ENCODE measurements at regions not wholly inside any gene's neighbourhood (a gene's known extent, or its start where the extent isn't known, plus 50 kb on each side); places are given as distances from the start of the nearest gene placed in this dataset.
A peak's percentile ranks its signal among the peaks of the same experiment; 100 is the strongest.
"Not testable (repeated sequence)": the region's sequence is repeated elsewhere in the genome, so short reads cannot be mapped to it uniquely, and the experiment has no call there.

DNA sequence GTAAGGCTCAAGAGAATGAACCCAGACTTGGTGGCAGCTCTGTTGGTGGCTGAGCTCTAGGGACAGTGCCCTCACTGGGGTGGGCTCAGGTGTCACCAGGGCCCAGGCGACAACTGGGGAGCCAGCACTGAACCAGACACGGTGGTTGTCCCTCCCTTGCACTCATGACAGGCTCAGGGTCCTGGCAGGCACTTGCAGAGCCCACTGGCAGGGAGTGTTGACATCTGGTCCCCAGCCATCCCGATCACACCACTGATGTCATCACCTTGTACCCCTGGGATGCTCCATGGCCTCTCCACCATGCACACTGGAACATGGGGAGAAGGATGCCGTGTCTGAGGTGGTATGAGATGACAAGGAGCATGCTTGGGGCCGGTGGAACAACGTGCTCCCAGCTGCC lies 138.6 kb downstream of the NPIPB11 start:
- H3K4me1 ChIP-seq (ENCODE audit: control insufficient read depth, insufficient read depth, low read length) = peaks cover 61% of the 10 kb centered on the region
- not testable (repeated sequence) for H3K27me3 ChIP-seq (ENCODE audit: control insufficient read depth, insufficient read depth, low read length); H3K36me3 ChIP-seq (ENCODE audit: insufficient read depth, low read length); H3K4me2 ChIP-seq (ENCODE audit: low read length); H3K9ac ChIP-seq (ENCODE audit: low read depth, low read length); H3K4me3 ChIP-seq (ENCODE audit: low read length); H3K9me3 ChIP-seq (replicated peaks; ENCODE audit: low read length)

DNA sequence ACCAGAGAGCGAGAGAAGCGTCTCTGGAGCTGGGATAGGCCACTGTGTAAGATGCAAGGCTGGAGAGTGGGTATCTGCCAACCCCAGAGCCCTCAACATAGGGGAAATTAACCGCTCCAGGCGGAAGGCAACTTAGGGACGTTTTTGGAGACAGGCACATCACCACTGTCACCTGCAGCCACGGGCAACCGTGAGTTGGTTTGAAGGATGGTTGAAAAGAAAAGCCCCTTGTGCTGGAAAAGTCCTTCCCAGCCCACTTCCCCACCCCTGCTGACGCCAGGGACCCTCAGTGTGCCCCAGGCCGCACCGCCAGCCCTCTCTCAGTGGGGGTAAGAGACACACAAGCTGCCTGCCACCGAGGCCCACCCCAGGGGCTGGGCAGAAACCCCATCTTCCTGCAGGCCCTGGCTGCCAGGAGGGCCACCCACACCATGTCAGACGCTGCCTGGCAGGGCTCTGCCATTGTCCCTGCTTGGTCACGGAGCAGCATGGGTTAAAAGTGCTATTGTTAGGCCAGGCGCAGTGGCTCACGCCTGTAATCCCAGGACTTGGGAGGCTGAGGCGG lies 139.4 kb downstream of the NPIPB11 start:
- not testable (repeated sequence) for H3K9me3 ChIP-seq (replicated peaks; ENCODE audit: low read length); H3K27me3 ChIP-seq (ENCODE audit: control insufficient read depth, insufficient read depth, low read length); H3K36me3 ChIP-seq (ENCODE audit: insufficient read depth, low read length); H3K4me3 ChIP-seq (ENCODE audit: low read length)
- H3K4me2 ChIP-seq (ENCODE audit: low read length) = peak overlapping the region; percentile 48
- H3K4me1 ChIP-seq (ENCODE audit: control insufficient read depth, insufficient read depth, low read length) = peaks cover 58% of the 10 kb centered on the region
- peak overlapping the region; percentile 63 for H3K9ac ChIP-seq (ENCODE audit: low read depth, low read length)

DNA sequence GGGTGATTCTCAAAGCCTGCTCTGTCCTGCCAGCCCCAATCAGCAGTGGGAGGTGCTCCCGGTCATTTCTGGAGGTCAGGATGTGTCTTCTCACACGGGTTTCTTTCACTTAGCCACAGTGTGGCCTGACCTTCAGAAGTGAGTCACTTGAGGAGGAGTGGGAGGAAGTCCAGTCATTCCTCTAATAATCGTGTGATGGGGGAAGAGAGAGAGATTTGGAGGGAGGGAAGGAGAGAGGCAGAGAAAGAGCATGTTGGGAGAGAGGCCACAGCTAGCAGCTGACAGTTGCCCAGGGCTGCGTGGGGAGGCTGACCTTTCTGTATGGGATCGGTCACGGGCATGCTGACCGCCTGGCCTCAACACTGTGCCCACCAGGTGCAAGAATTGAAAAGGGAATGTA lies 139.9 kb downstream of the NPIPB11 start:
- H3K4me3 ChIP-seq (ENCODE audit: low read length); H3K36me3 ChIP-seq (ENCODE audit: insufficient read depth, low read length); H3K9me3 ChIP-seq (replicated peaks; ENCODE audit: low read length); H3K27me3 ChIP-seq (ENCODE audit: control insufficient read depth, insufficient read depth, low read length): not testable (repeated sequence)
- peak overlapping the region; percentile 48 for H3K4me2 ChIP-seq (ENCODE audit: low read length)
- H3K9ac ChIP-seq (ENCODE audit: low read depth, low read length) = peak overlapping the region; percentile 63
- peaks cover 58% of the 10 kb centered on the region for H3K4me1 ChIP-seq (ENCODE audit: control insufficient read depth, insufficient read depth, low read length)

DNA sequence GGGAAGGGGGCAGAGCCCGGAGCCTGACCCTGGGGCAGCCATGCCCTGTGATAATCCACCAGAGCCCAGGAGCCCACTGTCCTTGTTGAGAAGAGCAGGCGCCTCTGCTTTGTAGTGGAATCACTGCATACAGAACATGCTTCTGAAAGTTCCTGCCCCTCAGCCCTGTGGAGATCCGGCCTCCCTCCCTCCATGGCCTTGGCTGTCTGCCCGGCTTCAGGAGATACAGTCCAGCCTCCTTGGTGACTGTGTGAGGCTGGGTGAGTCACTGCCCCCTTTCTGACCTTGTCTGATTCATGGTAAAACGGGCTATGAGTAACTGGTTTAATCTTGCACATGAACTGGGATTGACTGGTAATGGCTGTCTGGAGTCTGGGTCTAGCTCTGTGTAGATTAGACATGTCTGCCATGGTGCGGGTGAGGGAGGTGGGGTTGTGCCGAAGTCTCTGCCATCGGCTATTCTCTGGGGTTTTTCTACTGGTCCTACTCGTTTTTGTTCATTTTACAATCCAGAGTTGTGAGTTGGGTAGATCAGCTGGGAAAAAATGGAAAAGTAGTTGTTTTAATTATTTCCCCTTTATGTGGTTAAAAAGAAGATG lies 141.2 kb downstream of the NPIPB11 start:
- not testable (repeated sequence) for H3K27me3 ChIP-seq (ENCODE audit: control insufficient read depth, insufficient read depth, low read length); H3K4me3 ChIP-seq (ENCODE audit: low read length); H3K36me3 ChIP-seq (ENCODE audit: insufficient read depth, low read length); H3K9me3 ChIP-seq (replicated peaks; ENCODE audit: low read length)
- Histone ChIP-seq H3K4me2 (ENCODE audit: low read length) (peak overlapping the region; percentile 57), H3K9ac (ENCODE audit: low read depth, low read length) (peak overlapping the region; percentile 76), H3K4me1 (ENCODE audit: control insufficient read depth, insufficient read depth, low read length) (peaks cover 56% of the 10 kb centered on the region)

DNA sequence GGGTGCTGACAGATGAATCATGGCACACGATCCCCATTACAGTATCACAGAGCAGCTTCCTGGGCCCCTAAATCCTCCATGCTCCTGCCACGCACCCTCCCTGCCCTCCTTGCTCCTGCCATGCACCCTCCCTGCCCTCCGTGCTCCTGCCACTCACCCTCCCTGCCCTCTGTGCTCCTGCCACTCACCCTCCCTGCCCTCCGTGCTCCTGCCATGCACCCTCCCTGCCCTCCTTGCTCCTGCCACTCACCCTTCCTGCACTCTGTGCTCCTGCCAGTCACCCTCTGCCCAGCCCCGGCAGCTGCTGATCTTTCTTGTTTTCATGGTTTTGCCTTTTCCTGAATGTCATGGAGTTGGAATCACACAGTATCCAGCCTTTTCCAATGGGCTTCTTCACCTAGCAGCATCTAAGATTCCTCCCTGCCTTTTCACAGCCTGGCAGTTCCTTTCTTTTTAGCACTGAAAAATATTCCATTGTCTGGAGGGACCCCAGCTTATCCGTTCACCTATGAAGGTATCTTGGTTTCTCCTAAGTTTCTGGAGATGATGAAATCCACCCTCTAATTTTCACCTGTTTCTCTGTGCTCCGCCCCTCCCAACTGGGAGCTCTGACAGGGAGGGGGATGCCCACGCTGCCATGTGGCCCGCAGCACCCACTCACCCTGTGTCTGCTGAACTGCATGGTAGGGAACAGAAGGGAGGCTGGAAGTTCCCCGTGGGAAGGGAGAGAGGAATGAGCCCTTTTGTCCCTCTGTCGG lies 142.3 kb downstream of the NPIPB11 start:
- peaks cover 50% of the 10 kb centered on the region for H3K4me1 ChIP-seq (ENCODE audit: control insufficient read depth, insufficient read depth, low read length)
- peak overlapping the region; percentile 76 for H3K9ac ChIP-seq (ENCODE audit: low read depth, low read length)
- H3K4me2 ChIP-seq (ENCODE audit: low read length) = peak overlapping the region; percentile 61
- not testable (repeated sequence) for H3K27me3 ChIP-seq (ENCODE audit: control insufficient read depth, insufficient read depth, low read length); H3K4me3 ChIP-seq (ENCODE audit: low read length); H3K9me3 ChIP-seq (replicated peaks; ENCODE audit: low read length); H3K36me3 ChIP-seq (ENCODE audit: insufficient read depth, low read length)

DNA sequence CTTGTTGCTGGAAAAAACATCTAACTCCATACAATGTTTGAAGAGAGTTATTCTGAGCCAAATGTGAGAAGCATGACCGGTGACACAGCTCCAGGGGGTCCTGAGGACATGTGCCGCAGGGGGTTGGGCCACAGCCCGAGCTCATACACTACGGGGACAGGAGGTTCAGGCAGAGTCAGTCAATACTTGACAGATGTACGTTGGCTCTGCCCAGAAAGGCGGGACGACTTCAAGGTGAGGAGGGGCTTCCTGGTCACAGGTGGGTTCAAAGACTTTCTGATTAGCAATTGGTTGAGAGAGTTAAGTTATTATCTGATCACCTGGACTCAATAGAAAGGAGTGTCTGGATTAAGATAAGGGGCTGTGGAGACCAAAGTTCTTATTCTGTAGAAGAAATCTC lies 143.8 kb downstream of the NPIPB11 start:
- not testable (repeated sequence) for H3K36me3 ChIP-seq (ENCODE audit: insufficient read depth, low read length); H3K27me3 ChIP-seq (ENCODE audit: control insufficient read depth, insufficient read depth, low read length); H3K4me2 ChIP-seq (ENCODE audit: low read length); H3K4me3 ChIP-seq (ENCODE audit: low read length); H3K9ac ChIP-seq (ENCODE audit: low read depth, low read length); H3K9me3 ChIP-seq (replicated peaks; ENCODE audit: low read length)
- H3K4me1 ChIP-seq (ENCODE audit: control insufficient read depth, insufficient read depth, low read length) = peaks cover 37% of the 10 kb centered on the region

DNA sequence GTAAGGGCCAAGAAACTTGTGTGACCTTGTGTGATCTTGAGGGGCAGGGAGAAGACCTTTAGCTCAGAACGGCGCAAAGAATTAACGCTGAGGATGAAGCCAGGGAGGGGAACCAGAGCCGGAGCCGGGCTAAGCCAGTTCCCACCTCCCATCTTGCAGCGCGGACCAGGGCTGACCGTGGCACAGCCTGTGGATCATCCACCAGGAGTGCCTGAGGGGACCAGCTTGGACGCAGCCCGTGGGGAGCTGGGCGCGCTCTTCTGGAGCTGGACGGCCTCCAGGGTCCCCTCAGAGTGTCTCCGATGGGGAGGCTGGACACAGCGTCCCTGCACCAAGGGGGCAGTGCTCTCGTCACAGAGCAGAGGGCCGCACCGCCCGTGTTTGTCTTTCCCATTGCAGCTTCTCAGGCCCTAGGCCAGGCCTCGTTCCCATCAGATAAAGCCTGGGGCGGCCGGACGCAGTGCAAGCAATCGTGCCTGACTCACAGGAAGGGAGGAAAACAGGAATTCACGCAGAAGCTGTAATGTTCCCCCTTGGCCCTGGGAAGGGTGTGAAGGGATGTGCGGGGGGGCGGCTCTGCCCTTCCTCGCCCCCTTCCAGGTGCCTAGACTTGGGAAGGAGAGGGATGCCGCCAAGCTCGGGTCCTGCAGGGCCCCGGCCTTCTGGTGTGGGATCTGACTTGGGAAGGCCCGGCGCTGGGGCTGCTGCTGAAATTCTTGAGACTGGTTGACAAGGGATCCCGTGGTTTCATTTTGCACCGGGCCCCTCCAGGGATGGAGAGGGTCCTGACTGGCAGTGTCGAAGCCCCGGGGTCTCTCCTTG lies 144.9 kb downstream of the NPIPB11 start:
- H3K27me3 ChIP-seq (ENCODE audit: control insufficient read depth, insufficient read depth, low read length) = not testable (repeated sequence)
- H3K4me1 ChIP-seq (ENCODE audit: control insufficient read depth, insufficient read depth, low read length) = peaks cover 29% of the 10 kb centered on the region
- peak overlapping the region; percentile 45 for H3K9ac ChIP-seq (ENCODE audit: low read depth, low read length)

DNA sequence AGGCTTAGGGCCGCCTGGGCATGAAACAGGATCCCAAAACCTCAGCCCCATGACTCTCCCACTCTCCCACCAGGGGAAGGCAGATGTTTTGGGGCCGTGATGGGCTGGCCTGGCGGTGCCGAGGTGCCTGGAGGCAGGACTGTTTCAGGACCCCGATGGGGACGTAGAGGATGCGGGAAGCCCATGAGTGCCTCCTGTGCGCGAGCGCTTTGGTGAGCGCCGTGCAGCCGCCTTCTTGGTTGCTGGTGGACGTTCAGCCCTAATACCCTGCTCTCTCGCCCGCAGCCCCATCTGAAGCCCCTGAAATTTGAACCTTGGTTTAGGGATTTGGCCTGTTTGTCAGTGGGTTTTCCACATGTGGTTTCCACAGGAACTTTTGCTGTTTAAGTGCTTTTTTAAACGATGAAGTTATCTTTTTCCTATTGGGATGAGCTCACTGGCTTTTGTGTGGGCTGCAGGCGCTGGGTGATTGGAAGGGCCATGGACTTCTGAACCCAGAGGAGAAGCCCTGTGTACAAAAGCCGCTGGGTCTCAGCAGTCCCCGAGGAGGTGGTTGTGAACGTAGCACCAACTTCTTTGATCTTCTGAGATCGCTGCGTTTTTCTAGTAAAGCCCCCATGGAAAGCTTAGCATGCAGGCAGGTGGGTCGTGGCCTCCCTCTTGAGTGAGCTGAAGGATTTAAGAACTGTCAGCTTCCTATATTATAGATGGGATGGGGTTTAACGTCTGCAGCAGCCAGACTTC lies 145.7 kb downstream of the NPIPB11 start:
- H3K4me1 ChIP-seq (ENCODE audit: control insufficient read depth, insufficient read depth, low read length) = peaks cover 29% of the 10 kb centered on the region
- peak overlapping the region; percentile 42 for H3K9ac ChIP-seq (ENCODE audit: low read depth, low read length)
- H3K27me3 ChIP-seq (ENCODE audit: control insufficient read depth, insufficient read depth, low read length); H3K9me3 ChIP-seq (replicated peaks; ENCODE audit: low read length); H3K36me3 ChIP-seq (ENCODE audit: insufficient read depth, low read length); H3K4me2 ChIP-seq (ENCODE audit: low read length); H3K4me3 ChIP-seq (ENCODE audit: low read length): not testable (repeated sequence)

More for the DNA sequence above, 144.9 kb downstream of the NPIPB11 start:
- H3K9me3 ChIP-seq (replicated peaks; ENCODE audit: low read length); H3K4me3 ChIP-seq (ENCODE audit: low read length); H3K36me3 ChIP-seq (ENCODE audit: insufficient read depth, low read length): not testable (repeated sequence)
- H3K4me2 ChIP-seq (ENCODE audit: low read length) = peak overlapping the region; percentile 29

DNA sequence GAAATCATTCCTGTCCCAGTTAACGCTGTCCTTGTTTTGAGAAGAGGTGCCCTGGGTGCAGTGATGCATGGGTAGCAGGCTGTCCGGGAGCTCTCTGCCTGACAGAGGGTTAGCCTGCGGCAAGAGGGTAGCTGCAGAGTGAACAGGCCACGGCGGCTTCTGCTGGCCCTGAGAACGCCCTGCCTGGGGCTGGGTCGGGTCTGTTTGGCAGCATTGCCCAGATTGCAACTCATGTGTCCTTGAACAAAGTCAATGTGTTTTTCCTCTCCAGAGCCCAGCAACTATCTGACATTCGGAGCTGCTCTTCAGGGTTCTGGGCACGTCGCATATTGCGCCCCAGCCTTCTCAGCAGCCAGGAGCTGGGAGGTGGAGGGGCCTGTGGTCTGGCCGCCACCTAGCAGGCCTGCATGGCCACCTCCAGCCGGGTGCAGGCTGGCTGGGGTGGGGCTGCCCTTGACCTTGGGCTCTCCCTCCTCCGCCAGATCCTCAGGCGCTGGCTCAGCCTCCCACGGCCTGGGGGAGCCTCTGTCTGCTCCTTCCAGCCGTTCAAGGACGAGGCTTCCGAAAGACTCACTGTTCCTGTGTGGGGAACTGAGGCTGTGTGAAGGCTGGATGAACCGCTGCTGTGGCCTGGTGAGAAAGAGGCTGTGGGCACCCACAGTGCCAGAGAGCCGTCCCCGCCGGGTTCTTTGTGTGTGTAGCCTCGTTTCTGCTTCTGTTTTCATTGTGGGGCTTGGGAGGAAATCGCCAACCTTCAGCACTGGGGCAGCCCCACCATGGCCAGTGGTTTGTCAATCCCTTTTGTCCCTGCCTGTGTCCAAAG lies 146.7 kb downstream of the NPIPB11 start:
- H3K9ac ChIP-seq (ENCODE audit: low read depth, low read length); H3K4me3 ChIP-seq (ENCODE audit: low read length); H3K36me3 ChIP-seq (ENCODE audit: insufficient read depth, low read length); H3K27me3 ChIP-seq (ENCODE audit: control insufficient read depth, insufficient read depth, low read length); H3K4me2 ChIP-seq (ENCODE audit: low read length); H3K9me3 ChIP-seq (replicated peaks; ENCODE audit: low read length): not testable (repeated sequence)
- peaks cover 26% of the 10 kb centered on the region for H3K4me1 ChIP-seq (ENCODE audit: control insufficient read depth, insufficient read depth, low read length)

DNA sequence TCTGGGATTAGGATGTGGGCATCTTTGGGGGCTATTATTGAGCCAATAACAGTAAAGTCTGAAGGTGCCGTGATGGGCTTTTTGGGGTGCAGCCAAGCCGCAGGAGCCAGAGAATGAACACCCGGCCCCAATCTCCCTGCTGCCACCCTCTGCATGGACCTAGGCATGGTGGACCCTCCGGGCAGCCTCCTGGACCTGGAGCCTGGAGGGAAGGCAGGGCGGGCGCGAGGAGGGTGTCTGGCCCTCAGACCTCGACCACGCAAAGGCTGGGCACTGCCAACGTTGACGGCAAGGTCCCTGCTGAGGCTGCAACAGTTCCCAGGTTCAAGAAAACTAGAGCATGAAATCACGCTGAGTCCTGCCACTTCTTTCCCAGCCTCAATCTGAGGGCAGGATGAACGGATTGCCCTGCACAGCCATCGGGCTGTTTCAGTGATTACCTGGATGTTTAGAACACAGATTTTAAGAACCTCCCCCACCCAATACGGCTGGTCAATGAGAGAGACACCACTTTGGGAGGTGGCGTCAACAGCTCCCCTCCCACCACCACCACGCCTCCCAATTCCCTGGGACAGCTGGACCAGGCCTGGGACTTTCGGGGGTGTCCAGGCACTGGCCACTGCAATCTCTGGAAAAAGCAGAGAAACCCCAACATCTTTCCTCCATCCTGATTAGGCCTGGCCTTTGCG lies 147.4 kb downstream of the NPIPB11 start:
- not testable (repeated sequence) for H3K36me3 ChIP-seq (ENCODE audit: insufficient read depth, low read length)

More for the DNA sequence above, 147.4 kb downstream of the NPIPB11 start:
- H3K9me3 ChIP-seq (replicated peaks; ENCODE audit: low read length); H3K27me3 ChIP-seq (ENCODE audit: control insufficient read depth, insufficient read depth, low read length); H3K4me3 ChIP-seq (ENCODE audit: low read length); H3K4me2 ChIP-seq (ENCODE audit: low read length); H3K9ac ChIP-seq (ENCODE audit: low read depth, low read length): not testable (repeated sequence)
- H3K4me1 ChIP-seq (ENCODE audit: control insufficient read depth, insufficient read depth, low read length) = peaks cover 18% of the 10 kb centered on the region
